GM18861 (cell line): ENCODE measurements at regions not wholly inside any gene's neighbourhood (a gene's known extent, or its start where the extent isn't known, plus 50 kb on each side); places are given as distances from the start of the nearest gene placed in this dataset.

Experiments
- ATAC-seq: cut with Tn5 transposase; IDR thresholded peaks from one replicate; pipeline ENCODE4 v1.9.1; 2021; ENCODE audit not compliant: unreplicated experiment

GRCh38 chrX:40459571-40460158 lies 121.1 kb upstream of the ATP6AP2 start:
- ATAC-seq = no peak

DNA sequence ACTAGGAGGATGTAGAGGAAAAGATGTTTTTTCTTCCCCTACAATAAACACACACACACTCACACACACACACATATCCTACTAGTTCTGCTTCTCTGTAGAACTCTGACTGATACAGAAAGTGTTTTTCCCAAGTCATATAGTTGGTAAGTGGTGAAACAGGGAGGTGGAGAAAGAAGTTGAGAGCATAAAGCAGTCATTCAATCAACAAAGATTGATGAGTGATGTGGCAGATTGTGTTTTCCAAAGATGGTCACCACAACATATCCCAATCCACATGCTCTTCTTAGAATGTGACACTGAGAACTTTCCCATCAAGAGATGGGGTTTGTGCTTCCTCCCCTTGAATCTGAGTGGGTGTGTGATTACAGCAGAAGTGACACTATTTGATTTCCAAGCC lies 123.4 kb upstream of the ATP6AP2 start:
- ATAC-seq = no peak

DNA sequence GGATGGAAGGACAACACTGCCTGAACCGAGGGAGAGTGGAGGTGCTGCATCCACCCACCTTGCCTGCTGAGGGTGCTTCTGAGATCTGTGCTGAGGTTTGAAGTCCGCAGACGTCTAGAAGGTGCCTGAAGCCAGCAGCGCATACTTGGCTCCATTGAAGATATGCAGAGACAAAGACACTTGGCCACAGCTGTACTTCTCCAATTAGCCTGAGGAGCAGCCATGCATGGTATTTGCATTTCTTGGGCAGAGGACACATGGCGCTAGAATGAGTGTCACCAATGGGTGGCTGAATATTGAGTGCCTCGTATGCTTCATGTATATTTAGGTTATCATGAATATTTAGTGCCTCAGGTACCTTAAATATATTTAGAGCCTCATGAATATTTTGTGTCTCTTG lies 128.7 kb upstream of the ATP6AP2 start:
- no peak for ATAC-seq

GRCh38 chrX:40449956-40450706 lies 130.6 kb upstream of the ATP6AP2 start:
- ATAC-seq = no peak

- no peak for ATAC-seq
These were observed 131.4 kb upstream of the ATP6AP2 start for GRCh38 chrX:40449396-40449795.

- no peak for ATAC-seq
These were observed 132.0 kb upstream of the ATP6AP2 start for GRCh38 chrX:40448793-40449192.

DNA sequence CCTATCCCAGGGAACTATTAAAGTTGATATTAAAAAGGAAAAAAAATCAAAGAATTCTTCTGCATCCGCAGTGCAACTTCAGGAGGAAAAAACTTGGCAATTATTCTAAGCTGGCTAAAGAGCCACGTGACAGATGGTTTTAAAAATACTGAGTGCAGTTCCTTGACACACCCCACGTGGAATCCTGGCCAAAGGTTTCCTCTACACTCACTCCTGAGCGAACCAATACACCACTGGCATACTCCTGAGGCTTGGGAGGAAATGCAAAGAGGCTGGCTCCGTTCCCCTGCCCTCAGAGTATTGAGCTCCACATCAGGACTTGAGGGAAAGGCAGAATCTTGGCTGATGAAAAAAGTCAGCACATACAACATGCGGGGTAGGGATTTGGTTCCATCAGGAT lies 133.8 kb upstream of the ATP6AP2 start:
- no peak for ATAC-seq

DNA sequence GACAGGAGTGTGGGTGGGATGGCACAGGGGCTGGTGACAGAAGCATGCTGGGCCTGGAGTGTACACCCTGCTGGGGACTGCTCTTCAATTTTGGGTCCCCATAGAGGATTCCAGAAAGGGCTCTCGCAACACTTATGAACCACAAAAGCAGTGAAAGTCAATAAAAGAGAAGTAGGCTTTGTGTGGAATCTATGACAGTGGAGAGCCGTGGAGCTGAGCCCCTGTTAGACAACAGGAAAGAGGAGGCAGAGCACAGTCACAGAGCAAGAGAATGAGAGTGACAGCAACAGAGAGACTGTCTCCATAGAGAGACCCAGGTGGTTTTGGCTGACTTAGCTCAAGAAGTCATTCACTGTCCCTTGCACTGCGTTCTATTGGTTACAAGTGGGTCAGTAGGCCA lies 135.1 kb upstream of the ATP6AP2 start:
- no peak for ATAC-seq

DNA sequence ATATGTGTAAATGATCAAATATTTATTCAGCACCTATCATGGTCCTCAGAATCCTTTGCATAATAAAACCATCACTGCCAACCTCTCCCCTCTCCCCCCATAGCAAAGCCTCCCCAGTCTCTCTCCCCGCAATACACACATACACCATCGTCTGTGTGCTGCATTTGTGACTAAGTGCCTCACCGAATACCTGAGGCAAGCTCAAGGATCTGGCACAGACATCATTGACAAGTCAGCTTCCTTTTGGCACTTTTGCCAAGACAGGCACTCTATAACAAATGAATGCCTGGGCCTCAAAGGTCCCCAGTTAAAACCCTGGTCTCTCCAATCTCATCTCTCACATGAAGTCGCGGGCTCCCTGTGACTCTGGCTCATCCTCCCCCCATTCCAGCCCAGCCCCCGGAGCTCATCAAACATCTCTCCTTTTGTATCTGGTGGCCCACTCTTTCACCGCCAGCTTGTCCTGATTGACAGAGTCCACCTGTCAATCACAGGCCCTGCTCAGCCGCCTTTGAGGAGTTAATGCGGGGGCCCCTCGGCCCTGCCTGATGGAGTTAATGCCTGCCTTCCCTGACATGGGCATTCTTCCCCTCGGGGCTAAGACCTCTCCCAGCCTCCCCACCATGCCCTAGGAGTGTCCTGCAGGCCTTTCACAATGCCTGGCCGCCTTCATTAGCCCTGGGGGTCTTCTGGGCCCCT lies 135.8 kb upstream of the ATP6AP2 start:
- ATAC-seq = no peak

GRCh38 chrX:40444133-40444532 lies 136.6 kb upstream of the ATP6AP2 start:
- no peak for ATAC-seq

DNA sequence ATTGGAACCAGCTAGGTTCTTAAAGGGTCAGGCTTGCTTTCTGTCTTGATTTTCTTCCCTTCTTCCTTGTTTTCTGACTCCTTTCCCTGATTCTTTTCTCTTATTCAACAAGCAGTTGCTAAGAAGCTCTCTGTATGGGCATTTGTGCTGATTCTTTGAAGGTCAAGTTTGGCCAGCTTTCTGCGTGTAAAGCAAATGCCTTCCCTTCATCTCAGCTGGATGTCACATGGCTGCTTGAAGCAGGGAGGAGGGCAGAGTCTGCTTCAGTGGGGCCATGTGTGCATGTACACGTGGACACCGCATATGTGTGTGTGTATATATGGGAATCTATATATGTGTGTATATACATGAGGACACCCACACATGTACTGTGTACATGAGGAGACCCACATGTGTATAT lies 139.9 kb upstream of the ATP6AP2 start:
- ATAC-seq = no peak

DNA sequence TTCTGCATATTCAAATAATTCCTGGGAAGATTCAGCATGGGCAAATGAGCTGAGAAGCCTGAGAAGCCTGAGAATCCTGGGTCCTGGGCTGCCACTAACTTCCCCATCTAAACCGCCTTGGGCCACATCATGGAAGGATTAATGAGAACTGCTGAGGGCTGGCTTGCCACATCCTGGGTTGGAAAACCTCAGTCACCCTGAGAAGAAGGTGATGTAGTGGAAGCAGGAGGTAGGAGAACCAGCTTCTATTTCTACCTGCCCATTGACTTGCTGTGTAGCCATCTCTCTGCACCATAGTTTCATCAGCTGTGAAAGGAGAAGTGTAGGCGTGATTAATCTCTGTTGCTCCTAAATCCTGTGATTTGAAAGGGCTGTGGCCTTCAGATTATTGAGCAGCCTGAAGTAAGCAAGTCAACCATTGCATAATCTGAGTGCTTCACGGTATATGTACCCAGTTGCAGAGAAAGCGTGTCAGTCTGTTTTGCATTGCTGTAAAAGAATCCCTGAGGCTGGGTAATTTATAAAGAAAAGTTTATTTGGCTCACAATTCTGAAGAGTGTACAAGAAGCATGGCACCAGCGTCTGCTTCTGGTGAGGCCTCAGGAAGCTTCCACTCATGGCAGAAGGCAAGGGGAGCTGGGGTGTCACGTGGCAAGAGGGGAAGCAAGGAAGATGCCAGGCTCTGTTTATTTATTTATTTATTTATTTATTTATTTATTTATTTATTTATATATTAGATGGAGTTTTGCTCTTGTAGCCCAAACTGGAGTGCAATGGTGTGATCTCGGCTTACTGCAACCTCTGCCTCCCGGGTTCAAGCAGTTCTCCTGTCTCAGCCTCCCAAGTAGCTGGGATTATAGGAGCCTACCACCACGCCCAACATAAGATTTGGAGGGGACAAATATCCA lies 140.9 kb upstream of the ATP6AP2 start:
- no peak for ATAC-seq

DNA sequence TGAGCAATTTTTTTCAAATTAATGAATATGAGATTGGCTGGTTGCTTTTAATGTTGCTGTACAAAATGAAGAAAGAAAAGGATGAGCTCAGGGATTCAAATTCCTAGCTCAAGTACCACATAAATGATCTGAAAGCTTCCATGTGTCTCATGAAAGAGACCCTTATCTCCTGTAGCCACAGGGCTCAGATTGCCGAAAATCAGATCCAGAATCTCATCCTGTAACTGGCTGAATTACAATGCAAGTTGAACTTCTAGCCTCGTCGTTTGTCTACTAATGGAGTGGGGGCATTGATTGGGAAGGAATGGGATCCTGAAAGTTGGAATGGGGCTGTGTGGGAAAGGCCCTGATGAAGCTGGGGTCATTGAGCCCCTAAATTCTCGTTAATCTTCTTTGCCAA lies 143.4 kb upstream of the ATP6AP2 start:
- ATAC-seq = no peak

- no peak for ATAC-seq
These were observed 145.8 kb upstream of the ATP6AP2 start for GRCh38 chrX:40434947-40435346.

GRCh38 chrX:40434443-40434842 lies 146.3 kb upstream of the ATP6AP2 start:
- ATAC-seq = no peak

- ATAC-seq = no peak
These were observed 147.6 kb upstream of the ATP6AP2 start for GRCh38 chrX:40433160-40433559.

- no peak for ATAC-seq
These were observed 156.5 kb upstream of the ATP6AP2 start for GRCh38 chrX:40424259-40424658.

DNA sequence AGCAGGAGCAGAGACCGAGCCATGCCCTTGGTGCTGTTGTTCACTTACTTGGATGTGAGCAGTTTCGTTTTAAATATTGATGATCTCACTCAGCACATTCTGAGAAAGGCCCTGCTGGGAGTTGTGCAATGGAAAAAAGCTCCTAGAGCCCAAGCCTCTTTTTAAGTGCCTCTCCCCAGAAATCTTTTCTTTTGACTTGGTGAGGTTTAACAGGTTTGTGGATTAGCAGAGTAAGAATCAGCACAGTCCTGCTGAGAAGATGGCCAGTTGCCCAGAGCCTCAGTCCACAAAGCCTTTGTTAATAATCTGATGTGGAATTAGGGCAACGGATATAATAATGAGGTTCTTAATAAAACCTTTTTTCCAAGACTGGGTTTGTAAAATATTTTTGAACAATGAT lies 157.5 kb upstream of the ATP6AP2 start:
- no peak for ATAC-seq

- no peak for ATAC-seq
These were observed 158.7 kb upstream of the ATP6AP2 start for GRCh38 chrX:40422021-40422420.

GRCh38 chrX:40420899-40421729 lies 159.7 kb upstream of the ATP6AP2 start:
- ATAC-seq = peak; percentile 63
